GM12873 (cell line): ENCODE measurements at regions not wholly inside any gene's neighbourhood (a gene's known extent, or its start where the extent isn't known, plus 50 kb on each side); places are given as distances from the start of the nearest gene placed in this dataset.

ENCODE experiments used
- CTCF ChIP-seq: IDR thresholded peaks from 2 replicates; pipeline ENCODE4 v1.5.1; 2012; ENCODE audit warnings: low read depth, mild to moderate bottlenecking, moderate library complexity, low read length, control low read depth; ENCODE audit not compliant: insufficient read depth; ENCODE audit errors: missing control alignments

GRCh38 chr10:43964486-43964885 is 315.8 kb upstream of the ZNF32 start:
- no peak for TF ChIP-seq CTCF

GRCh38 chr10:43963793-43964425 is 315.2 kb upstream of the ZNF32 start:
- TF ChIP-seq CTCF = no peak

GRCh38 chr10:43963379-43963778 is 314.7 kb upstream of the ZNF32 start:
- TF ChIP-seq CTCF = no peak

GRCh38 chr10:43962346-43963191 is 313.9 kb upstream of the ZNF32 start:
- TF ChIP-seq CTCF = no peak

GRCh38 chr10:43961523-43962345 is 313.1 kb upstream of the ZNF32 start:
- TF ChIP-seq CTCF = no peak

- no peak for TF ChIP-seq CTCF
Measured at GRCh38 chr10:43960981-43961380, 312.3 kb upstream of the ZNF32 start.

GRCh38 chr10:43960477-43960876 is 311.8 kb upstream of the ZNF32 start:
- TF ChIP-seq CTCF = no peak
